ENCODE measurements at regions not wholly inside any gene's neighbourhood (a gene's known extent, or its start where the extent isn't known, plus 50 kb on each side); places are given as distances from the start of the nearest gene placed in this dataset.

DNA sequence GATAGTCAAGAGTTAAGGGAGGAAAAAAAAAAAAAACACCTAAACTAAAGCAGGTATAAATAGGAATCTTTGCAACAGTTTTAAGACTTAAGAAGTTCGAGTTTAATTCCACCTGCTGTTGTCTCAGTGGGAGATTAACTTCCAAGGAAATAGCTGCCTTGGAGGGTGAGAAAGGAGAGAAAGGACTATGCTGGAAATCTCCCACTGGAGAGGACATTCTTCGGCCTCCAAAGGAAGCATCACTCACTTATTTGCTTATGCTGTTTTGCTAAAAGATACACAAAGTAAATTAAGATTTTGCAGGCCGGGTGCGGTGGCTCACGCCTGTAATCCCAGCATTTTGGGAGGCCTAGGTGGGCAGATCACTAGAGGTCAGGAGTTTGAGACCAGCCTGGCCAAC is 317.9 kb upstream of the MPDZ start:
- H3K36me3 ChIP-seq (ENCODE audit: control insufficient read depth in 4 of 4, insufficient read depth in 3 of 4, low read depth in 1 of 4, low read length in 3 of 4) = no peaks in the 10 kb centered on the region
- H3K9ac ChIP-seq (ENCODE audit: low read depth in 1 of 2, low read length in 2 of 2) = no peak overlapping the region
- no peaks in the 10 kb centered on the region for H3K9me3 ChIP-seq (ENCODE audit: control insufficient read depth in 4 of 4, low read length in 3 of 4)
- no peak overlapping the region for H3K27ac ChIP-seq (ENCODE audit: low read depth in 1 of 2, low read length in 2 of 2)
- peaks cover 0 to 3% (median 0%) of the 10 kb centered on the region in 4 donors for H3K27me3 ChIP-seq (ENCODE audit: control insufficient read depth in 4 of 4, insufficient read depth in 4 of 4, low read length in 3 of 4)
- no peaks in the 10 kb centered on the region for H3K4me1 ChIP-seq (ENCODE audit: control insufficient read depth in 4 of 4, insufficient read depth in 4 of 4, low read length in 3 of 4)
- 61% methylated on average over 5 of the region's 5 CpGs for WGBS
- no peak for DNase-seq (ENCODE audit: low spot score)
- H3K4me3 ChIP-seq (ENCODE audit: low read depth in 1 of 3, low read length in 3 of 3) = no peak overlapping the region
- no peak for TF ChIP-seq RAD21 (IDR thresholded peaks at IDR 0.05)
- TF ChIP-seq, protein P1, sequence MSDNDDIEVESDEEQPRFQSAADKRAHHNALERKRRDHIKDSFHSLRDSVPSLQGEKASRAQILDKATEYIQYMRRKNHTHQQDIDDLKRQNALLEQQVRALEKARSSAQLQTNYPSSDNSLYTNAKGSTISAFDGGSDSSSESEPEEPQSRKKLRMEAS (IDR thresholded peaks at IDR 0.05) = no peak
- TF ChIP-seq, protein P2, sequence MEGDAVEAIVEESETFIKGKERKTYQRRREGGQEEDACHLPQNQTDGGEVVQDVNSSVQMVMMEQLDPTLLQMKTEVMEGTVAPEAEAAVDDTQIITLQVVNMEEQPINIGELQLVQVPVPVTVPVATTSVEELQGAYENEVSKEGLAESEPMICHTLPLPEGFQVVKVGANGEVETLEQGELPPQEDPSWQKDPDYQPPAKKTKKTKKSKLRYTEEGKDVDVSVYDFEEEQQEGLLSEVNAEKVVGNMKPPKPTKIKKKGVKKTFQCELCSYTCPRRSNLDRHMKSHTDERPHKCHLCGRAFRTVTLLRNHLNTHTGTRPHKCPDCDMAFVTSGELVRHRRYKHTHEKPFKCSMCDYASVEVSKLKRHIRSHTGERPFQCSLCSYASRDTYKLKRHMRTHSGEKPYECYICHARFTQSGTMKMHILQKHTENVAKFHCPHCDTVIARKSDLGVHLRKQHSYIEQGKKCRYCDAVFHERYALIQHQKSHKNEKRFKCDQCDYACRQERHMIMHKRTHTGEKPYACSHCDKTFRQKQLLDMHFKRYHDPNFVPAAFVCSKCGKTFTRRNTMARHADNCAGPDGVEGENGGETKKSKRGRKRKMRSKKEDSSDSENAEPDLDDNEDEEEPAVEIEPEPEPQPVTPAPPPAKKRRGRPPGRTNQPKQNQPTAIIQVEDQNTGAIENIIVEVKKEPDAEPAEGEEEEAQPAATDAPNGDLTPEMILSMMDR (IDR thresholded peaks at IDR 0.05; ENCODE audit: low read depth, low read length, missing input control) = no peak
- no peak for TF ChIP-seq HNF4G (IDR thresholded peaks at IDR 0.05)
- TF ChIP-seq RXRA (IDR thresholded peaks at IDR 0.05) = no peak
- no peak for TF ChIP-seq FOXA1 (IDR thresholded peaks at IDR 0.05)
- no peak for TF ChIP-seq GABPA (IDR thresholded peaks at IDR 0.05 in 1 of 2, conservative IDR thresholded peaks at IDR 0.05 in 1 of 2)
- TF ChIP-seq NR2F2 (IDR thresholded peaks at IDR 0.05) = no peak
- TF ChIP-seq EGR1 (IDR thresholded peaks at IDR 0.05; ENCODE audit: low read depth in 2 of 2) = no peak

DNA sequence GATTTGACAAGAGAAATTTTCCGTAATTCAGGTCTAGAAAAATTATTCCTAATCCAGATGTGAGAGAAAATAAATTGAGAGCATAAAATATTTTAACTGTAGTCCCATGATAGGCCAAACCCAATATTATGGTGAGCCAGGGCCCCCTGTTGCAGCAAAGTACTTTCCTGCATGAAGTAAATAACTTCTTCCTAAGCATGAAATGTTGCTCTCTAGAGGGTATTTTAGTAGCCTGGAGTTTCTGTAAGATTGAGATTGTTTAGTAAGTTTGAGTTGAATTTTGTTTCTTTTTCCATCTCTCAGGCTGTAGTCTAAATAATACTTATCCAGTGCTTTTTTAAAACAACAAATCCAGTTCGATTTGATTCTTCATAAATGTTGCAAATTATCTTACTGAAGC is 317.5 kb upstream of the MPDZ start:
- WGBS = 50% methylated on average over 2 of the region's 2 CpGs
- no peak for DNase-seq (ENCODE audit: low spot score)
- H3K27me3 ChIP-seq (ENCODE audit: control insufficient read depth in 4 of 4, insufficient read depth in 4 of 4, low read length in 3 of 4) = peaks cover 0 to 3% (median 0%) of the 10 kb centered on the region in 4 donors
- TF ChIP-seq, protein P3, sequence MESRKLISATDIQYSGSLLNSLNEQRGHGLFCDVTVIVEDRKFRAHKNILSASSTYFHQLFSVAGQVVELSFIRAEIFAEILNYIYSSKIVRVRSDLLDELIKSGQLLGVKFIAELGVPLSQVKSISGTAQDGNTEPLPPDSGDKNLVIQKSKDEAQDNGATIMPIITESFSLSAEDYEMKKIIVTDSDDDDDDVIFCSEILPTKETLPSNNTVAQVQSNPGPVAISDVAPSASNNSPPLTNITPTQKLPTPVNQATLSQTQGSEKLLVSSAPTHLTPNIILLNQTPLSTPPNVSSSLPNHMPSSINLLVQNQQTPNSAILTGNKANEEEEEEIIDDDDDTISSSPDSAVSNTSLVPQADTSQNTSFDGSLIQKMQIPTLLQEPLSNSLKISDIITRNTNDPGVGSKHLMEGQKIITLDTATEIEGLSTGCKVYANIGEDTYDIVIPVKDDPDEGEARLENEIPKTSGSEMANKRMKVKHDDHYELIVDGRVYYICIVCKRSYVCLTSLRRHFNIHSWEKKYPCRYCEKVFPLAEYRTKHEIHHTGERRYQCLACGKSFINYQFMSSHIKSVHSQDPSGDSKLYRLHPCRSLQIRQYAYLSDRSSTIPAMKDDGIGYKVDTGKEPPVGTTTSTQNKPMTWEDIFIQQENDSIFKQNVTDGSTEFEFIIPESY (IDR thresholded peaks at IDR 0.05) = no peak
- TF ChIP-seq FOXA1 (IDR thresholded peaks at IDR 0.05) = no peak
- TF ChIP-seq, protein P2 (IDR thresholded peaks at IDR 0.05; ENCODE audit: low read depth, low read length, missing input control) = no peak
- TF ChIP-seq, protein P4, sequence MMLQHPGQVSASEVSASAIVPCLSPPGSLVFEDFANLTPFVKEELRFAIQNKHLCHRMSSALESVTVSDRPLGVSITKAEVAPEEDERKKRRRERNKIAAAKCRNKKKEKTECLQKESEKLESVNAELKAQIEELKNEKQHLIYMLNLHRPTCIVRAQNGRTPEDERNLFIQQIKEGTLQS (IDR thresholded peaks at IDR 0.05) = no peak
- no peak for TF ChIP-seq RAD21 (IDR thresholded peaks at IDR 0.05)
- no peak for TF ChIP-seq HNF4G (IDR thresholded peaks at IDR 0.05)
- no peak for TF ChIP-seq YY1 (IDR thresholded peaks at IDR 0.05)
- no peak for TF ChIP-seq GABPA (IDR thresholded peaks at IDR 0.05 in 1 of 2, conservative IDR thresholded peaks at IDR 0.05 in 1 of 2)
- TF ChIP-seq HNF4A (conservative IDR thresholded peaks at IDR 0.05) = no peak
- no peak for TF ChIP-seq EGR1 (IDR thresholded peaks at IDR 0.05; ENCODE audit: low read depth in 2 of 2)
- no peak for TF ChIP-seq SP1 (IDR thresholded peaks at IDR 0.05)
- no peak for TF ChIP-seq TAF1 (conservative IDR thresholded peaks at IDR 0.05)
- no peak for TF ChIP-seq RXRA (IDR thresholded peaks at IDR 0.05)
- TF ChIP-seq, protein P5, sequence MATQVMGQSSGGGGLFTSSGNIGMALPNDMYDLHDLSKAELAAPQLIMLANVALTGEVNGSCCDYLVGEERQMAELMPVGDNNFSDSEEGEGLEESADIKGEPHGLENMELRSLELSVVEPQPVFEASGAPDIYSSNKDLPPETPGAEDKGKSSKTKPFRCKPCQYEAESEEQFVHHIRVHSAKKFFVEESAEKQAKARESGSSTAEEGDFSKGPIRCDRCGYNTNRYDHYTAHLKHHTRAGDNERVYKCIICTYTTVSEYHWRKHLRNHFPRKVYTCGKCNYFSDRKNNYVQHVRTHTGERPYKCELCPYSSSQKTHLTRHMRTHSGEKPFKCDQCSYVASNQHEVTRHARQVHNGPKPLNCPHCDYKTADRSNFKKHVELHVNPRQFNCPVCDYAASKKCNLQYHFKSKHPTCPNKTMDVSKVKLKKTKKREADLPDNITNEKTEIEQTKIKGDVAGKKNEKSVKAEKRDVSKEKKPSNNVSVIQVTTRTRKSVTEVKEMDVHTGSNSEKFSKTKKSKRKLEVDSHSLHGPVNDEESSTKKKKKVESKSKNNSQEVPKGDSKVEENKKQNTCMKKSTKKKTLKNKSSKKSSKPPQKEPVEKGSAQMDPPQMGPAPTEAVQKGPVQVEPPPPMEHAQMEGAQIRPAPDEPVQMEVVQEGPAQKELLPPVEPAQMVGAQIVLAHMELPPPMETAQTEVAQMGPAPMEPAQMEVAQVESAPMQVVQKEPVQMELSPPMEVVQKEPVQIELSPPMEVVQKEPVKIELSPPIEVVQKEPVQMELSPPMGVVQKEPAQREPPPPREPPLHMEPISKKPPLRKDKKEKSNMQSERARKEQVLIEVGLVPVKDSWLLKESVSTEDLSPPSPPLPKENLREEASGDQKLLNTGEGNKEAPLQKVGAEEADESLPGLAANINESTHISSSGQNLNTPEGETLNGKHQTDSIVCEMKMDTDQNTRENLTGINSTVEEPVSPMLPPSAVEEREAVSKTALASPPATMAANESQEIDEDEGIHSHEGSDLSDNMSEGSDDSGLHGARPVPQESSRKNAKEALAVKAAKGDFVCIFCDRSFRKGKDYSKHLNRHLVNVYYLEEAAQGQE (IDR thresholded peaks at IDR 0.05) = no peak
- TF ChIP-seq, protein P1 (IDR thresholded peaks at IDR 0.05) = no peak
- no peak for TF ChIP-seq NR2F2 (IDR thresholded peaks at IDR 0.05)
- no peak for TF ChIP-seq JUND (IDR thresholded peaks at IDR 0.05)
- H3K9ac ChIP-seq (ENCODE audit: low read depth in 1 of 2, low read length in 2 of 2) = no peak overlapping the region
- H3K36me3 ChIP-seq (ENCODE audit: control insufficient read depth in 4 of 4, insufficient read depth in 3 of 4, low read depth in 1 of 4, low read length in 3 of 4) = no peaks in the 10 kb centered on the region
- H3K27ac ChIP-seq (ENCODE audit: low read depth in 1 of 2, low read length in 2 of 2) = no peak overlapping the region
- H3K4me3 ChIP-seq (ENCODE audit: low read depth in 1 of 3, low read length in 3 of 3) = no peak overlapping the region
- H3K9me3 ChIP-seq (ENCODE audit: control insufficient read depth in 4 of 4, low read length in 3 of 4) = no peaks in the 10 kb centered on the region
- H3K4me1 ChIP-seq (ENCODE audit: control insufficient read depth in 4 of 4, insufficient read depth in 4 of 4, low read length in 3 of 4) = no peaks in the 10 kb centered on the region
